ENCODE measurements at regions not wholly inside any gene's neighbourhood (a gene's known extent, or its start where the extent isn't known, plus 50 kb on each side); places are given as distances from the start of the nearest gene placed in this dataset.

DNA sequence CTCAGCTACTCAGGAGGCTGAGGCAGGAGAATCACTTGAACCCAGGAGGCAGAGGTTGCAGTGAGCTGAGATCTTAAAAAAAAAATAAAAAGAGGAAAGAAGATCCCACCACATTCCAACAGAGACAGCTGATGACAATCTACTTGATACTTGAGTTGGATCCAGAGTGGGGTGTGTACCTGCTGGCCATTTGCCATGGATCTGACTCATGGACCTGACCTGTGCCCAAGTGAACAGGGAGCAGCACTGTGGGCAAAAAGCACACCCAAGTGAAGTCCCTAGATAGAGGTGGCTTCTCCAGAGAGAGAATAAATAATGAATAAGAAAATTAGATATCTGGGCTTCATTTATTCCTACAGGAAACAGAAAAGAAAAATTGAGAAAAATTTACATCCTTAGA is 81.2 kb upstream of the MIER3 start:
- Mint-ChIP-seq H3K27ac (no peak overlapping the region), H3K4me1 (peaks cover 4% of the 10 kb centered on the region in 2 experiments; a peak in 3 of 4 replicates)
- H4K8ac ChIP-seq (replicated peaks; ENCODE audit: insufficient read length, low read depth, low read length), result no peak overlapping the region

More for the DNA sequence above, 81.2 kb upstream of the MIER3 start:
- no peak overlapping the region for H3K56ac ChIP-seq (ENCODE audit: insufficient read length, low read depth, low read length)
- no peaks in the 10 kb centered on the region for H3K23me2 ChIP-seq (ENCODE audit: insufficient read length, low read depth, low read length, poor library complexity, severe bottlenecking)
- no peaks in the 10 kb centered on the region for H3K79me2 ChIP-seq (ENCODE audit: insufficient read depth, low read length)
- H3K18ac ChIP-seq (ENCODE audit: insufficient read length, low read depth, low read length), result no peak overlapping the region
- H3K23ac ChIP-seq (ENCODE audit: insufficient read length, low read depth, low read length), result no peak overlapping the region
- H3K36me3 Mint-ChIP-seq (ENCODE audit: insufficient read depth in 1 of 3, low read depth in 3 of 3), result no peaks in the 10 kb centered on the region
- H3K9me3 Mint-ChIP-seq, result no peaks in the 10 kb centered on the region
- no peak overlapping the region for H4K5ac ChIP-seq (ENCODE audit: insufficient read length, low read depth, low read length)
- H3K27me3 ChIP-seq (ENCODE audit: insufficient read depth, low read length), result no peaks in the 10 kb centered on the region
- no peak for DNase-seq
- TF ChIP-seq CTCF (conservative IDR thresholded peaks at IDR 0.05), result no peak
- no peak overlapping the region for H3K4me3 Mint-ChIP-seq
- H2AFZ ChIP-seq (ENCODE audit: low read length), result no peak overlapping the region
- H3K4ac ChIP-seq (ENCODE audit: low read depth, low read length), result no peak overlapping the region
- H3K79me1 ChIP-seq (ENCODE audit: insufficient read depth, low read depth, low read length, poor library complexity, severe bottlenecking), result no peaks in the 10 kb centered on the region
- no peak overlapping the region for H2BK12ac ChIP-seq (ENCODE audit: insufficient read length, low read depth, low read length)
- no peak overlapping the region for H2AK5ac ChIP-seq (ENCODE audit: insufficient read length, low read length)
- 0 out of 2 replicates have a peak, but pooled peaks cover 1% of the 10 kb centered on the region for H3K27me3 Mint-ChIP-seq (ENCODE audit: low read depth)
- no peaks in the 10 kb centered on the region for H4K20me1 ChIP-seq (ENCODE audit: control insufficient read depth, insufficient read depth, insufficient read length)
- no peak overlapping the region for H3K9ac ChIP-seq (ENCODE audit: extremely low read depth, insufficient read length, low read length)
- no peak overlapping the region for H2BK20ac ChIP-seq (ENCODE audit: low read depth, low read length, poor library complexity, severe bottlenecking)
- H3K14ac ChIP-seq (ENCODE audit: insufficient read depth, low read length), result no peak overlapping the region
- H3K27ac ChIP-seq (ENCODE audit: insufficient read length, low read depth, low read length), result no peak overlapping the region
- H3K4me1 ChIP-seq (ENCODE audit: insufficient read depth, low read length), result no peaks in the 10 kb centered on the region
- H2BK5ac ChIP-seq (ENCODE audit: insufficient read length, low read length), result no peak overlapping the region
- H4K91ac ChIP-seq (ENCODE audit: insufficient read length, low read depth, low read length), result no peak overlapping the region
- H2BK120ac ChIP-seq (ENCODE audit: low read depth, low read length, poor library complexity, severe bottlenecking), result no peak overlapping the region
- H3T11ph ChIP-seq (ENCODE audit: low read length), result no peak overlapping the region
- H2BK15ac ChIP-seq (ENCODE audit: low read depth, low read length), result no peak overlapping the region
- no peak overlapping the region for H3K4me2 ChIP-seq (ENCODE audit: insufficient read depth, insufficient read length, low read length)
- no peaks in the 10 kb centered on the region for H3K9me3 ChIP-seq (ENCODE audit: control insufficient read depth, low read depth, low read length)

Data from H9 (cell line).